Neural progenitor cell (in vitro differentiated cells): ENCODE measurements at regions not wholly inside any gene's neighbourhood (a gene's known extent, or its start where the extent isn't known, plus 50 kb on each side); places are given as distances from the start of the nearest gene placed in this dataset.

Experiments
- CTCF ChIP-seq: fragments of 200-600 bp; sonication (generic); IDR thresholded peaks from 2 replicates; pipeline ENCODE4 v1.5.1; 2017; ENCODE audit warnings: antibody characterized with exemption, mild to moderate bottlenecking
- EZH2 ChIP-seq: fragments of 200-600 bp; sonication (generic); IDR thresholded peaks from 2 replicates; pipeline ENCODE4 v1.6.1; 2017; ENCODE audit warnings: antibody characterized with exemption, mild to moderate bottlenecking, moderate library complexity
- EZH2phosphoT487 ChIP-seq: fragments of 200-600 bp; sonication (generic); IDR thresholded peaks from 2 replicates; pipeline ENCODE4 v1.6.1; 2017; ENCODE audit warnings: antibody characterized with exemption

DNA sequence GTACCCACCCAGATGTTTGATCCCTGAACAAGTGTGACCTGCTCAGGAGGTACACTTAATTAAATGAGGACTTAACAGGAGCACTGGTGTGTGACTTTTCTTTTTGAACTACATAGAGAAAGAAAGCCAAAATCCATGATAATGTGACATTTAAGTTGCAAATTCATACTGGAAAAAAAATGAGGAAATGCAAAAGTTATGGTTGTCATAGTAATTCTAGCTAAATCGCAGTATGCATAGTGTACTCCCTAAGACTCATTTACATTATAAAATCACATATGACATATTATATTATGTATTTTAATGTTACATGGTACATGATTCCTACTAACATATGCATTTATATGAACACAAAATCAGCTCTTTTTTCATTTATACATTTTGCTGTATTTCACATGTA, 92.0 kb upstream of the PCSK5 start:
- TF ChIP-seq CTCF, result no peak
- no peak for TF ChIP-seq EZH2
- TF ChIP-seq EZH2phosphoT487, result no peak
